ENCODE measurements at regions not wholly inside any gene's neighbourhood (a gene's known extent, or its start where the extent isn't known, plus 50 kb on each side); places are given as distances from the start of the nearest gene placed in this dataset.

DNA sequence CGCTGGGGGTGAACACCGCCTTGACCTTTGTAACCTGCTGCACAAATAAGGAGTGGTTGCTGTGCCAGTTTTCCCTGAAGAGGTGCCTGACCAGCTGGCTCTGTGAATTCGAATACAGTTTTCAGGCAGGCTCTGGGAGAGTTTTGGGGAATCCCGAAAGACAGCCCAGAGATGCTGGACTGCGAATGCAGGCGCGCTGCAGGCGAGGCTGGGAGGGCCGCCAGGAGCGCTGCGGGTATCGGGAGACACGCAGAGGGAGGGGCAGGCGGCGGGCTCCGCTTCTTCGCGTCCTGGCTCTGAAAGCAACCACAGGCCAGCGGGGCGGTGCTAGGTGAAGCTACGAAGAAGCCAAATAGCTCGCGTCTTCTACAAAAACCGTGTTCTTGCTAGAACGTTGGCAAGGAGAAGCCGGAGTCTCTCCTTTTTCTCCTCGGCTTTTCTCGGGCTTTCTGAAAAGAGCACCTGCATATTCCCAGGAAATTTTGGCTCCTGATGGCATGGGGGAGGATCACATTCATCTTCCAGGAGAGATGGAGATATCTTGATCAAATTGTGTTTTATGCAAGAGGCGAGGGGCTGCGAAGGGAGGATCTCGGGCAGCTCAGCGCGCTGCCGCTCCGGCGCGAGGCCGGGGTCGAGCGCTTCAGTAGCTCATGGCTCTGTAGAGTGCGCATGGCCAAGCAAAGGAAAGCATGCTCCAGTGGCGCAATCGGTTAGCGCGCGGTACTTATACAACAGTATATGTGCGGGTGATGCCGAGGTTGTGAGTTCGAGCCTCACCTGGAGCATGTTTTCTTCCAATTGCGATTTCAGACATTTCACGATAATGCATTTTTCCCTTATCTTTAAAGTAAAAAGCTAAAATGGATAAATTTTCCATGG lies 158.1 kb upstream of the ZNF184 start:
- Mint-ChIP-seq H3K36me3 (no peaks in the 10 kb centered on the region), H3K27me3 (peaks cover 70 to 79% of the 10 kb centered on the region in 2 donors), H3K9me3 (peaks cover 0 to 6% (median 0%) of the 10 kb centered on the region in 5 donors), H3K27ac (no peak overlapping the region), H3K4me1 (peaks cover 3 to 15% (median 11%) of the 10 kb centered on the region in 3 donors), H3K4me3 (peak overlapping the region in 6 of 7 donors; percentile 35 to 73 (median 60))
- no peaks in the 10 kb centered on the region for H3K4me1 ChIP-seq (ENCODE audit: insufficient read depth, low read length)
- DNase-seq: no peak
- H3K4me3 ChIP-seq (ENCODE audit: low read length): no peak overlapping the region
- H3K27me3 ChIP-seq (ENCODE audit: insufficient read depth, low read length, poor library complexity, severe bottlenecking): peaks cover 10% of the 10 kb centered on the region
- peak overlapping the region; percentile 57 for H3K27ac ChIP-seq (ENCODE audit: low read depth, low read length)
- CTCF ChIA-PET: no interaction called here
- no peaks in the 10 kb centered on the region for H3K36me3 ChIP-seq (ENCODE audit: insufficient read depth, low read length)
- H3K9me3 ChIP-seq (ENCODE audit: low read length): no peaks in the 10 kb centered on the region
- POLR2A ChIA-PET: interaction anchor here (0.6 kb wide), 1 partner anchor 177 kb away, joined by 3 read pairs; a partner anchor contains a TSS

DNA sequence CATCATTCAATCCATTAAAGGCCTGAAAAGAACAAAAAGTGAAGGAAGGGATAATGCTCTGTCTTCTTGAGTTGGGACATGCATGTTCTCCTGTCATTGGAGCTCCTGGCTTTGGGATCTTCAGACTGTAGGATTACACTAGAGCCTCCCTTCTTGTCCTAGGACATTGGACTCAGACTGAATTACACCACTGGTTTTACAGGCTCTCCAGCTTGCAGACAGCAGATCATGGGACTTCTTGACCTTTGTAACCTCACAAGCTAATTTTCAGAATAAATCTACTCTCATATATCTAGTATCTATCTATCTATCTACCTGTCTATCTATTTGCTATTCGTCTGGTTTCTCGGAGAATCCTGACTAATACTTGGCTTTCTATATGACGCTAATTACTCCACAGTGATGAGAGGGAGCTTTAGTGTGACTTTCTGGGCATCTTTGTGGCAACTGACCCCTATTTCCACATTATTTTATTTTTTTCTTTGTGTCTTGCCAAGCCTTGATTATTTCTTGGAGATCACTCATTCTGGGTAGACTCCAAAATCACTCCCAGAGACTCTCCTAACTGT lies 151.9 kb upstream of the ZNF184 start:
- H3K4me1 Mint-ChIP-seq: no peaks in the 10 kb centered on the region
- ChIA-PET POLR2A (no interaction called here), CTCF (no interaction called here)
- Histone ChIP-seq H3K4me3 (ENCODE audit: low read length) (no peak overlapping the region), H3K36me3 (ENCODE audit: insufficient read depth, low read length) (no peaks in the 10 kb centered on the region), H3K27me3 (ENCODE audit: insufficient read depth, low read length, poor library complexity, severe bottlenecking) (peaks cover 1% of the 10 kb centered on the region), H3K27ac (ENCODE audit: low read depth, low read length) (no peak overlapping the region), H3K9me3 (ENCODE audit: low read length) (no peaks in the 10 kb centered on the region), H3K4me1 (ENCODE audit: insufficient read depth, low read length) (no peaks in the 10 kb centered on the region)
- peaks cover 40 to 67% of the 10 kb centered on the region in 2 donors for H3K27me3 Mint-ChIP-seq
- peaks cover 0 to 5% (median 0%) of the 10 kb centered on the region in 3 donors for H3K36me3 Mint-ChIP-seq
- H3K4me3 Mint-ChIP-seq: no peak overlapping the region
- no peaks in the 10 kb centered on the region for H3K9me3 Mint-ChIP-seq
- no peak for DNase-seq
- no peak overlapping the region for H3K27ac Mint-ChIP-seq

DNA sequence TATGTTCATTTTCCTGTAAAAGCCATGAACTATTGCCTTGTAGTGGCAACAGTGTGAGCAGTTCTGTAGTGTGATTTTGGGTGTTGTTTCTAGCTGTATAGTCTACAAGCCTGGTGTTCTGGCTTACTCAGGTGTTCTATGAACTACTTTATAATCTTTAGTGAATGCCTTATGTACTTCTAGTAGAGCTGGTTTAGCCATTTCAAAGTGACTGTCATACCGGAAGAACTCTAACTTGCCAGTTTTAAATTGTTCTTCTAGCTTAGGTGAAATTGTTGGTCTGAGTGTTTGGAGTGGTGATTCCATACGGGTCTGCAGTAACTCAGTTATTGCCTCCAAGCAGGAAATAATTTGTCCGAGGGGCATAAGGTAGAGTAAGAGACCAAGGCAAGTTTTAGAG lies 150.2 kb upstream of the ZNF184 start:
- Mint-ChIP-seq H3K36me3 (peaks cover 0 to 5% (median 0%) of the 10 kb centered on the region in 3 donors), H3K4me3 (no peak overlapping the region), H3K27me3 (peaks cover 40 to 71% of the 10 kb centered on the region in 2 donors), H3K27ac (no peak overlapping the region), H3K4me1 (peaks cover under 1 to 2% (median 2%) of the 10 kb centered on the region in 3 donors), H3K9me3 (peaks cover 0 to under 1% (median 0%) of the 10 kb centered on the region in 5 donors)
- peaks cover 10% of the 10 kb centered on the region for H3K27me3 ChIP-seq (ENCODE audit: insufficient read depth, low read length, poor library complexity, severe bottlenecking)
- H3K36me3 ChIP-seq (ENCODE audit: insufficient read depth, low read length): no peaks in the 10 kb centered on the region
- no peaks in the 10 kb centered on the region for H3K9me3 ChIP-seq (ENCODE audit: low read length)
- no peak overlapping the region for H3K27ac ChIP-seq (ENCODE audit: low read depth, low read length)
- no peak overlapping the region for H3K4me3 ChIP-seq (ENCODE audit: low read length)
- DNase-seq: no peak
- POLR2A ChIA-PET: no interaction called here
- CTCF ChIA-PET: no interaction called here
- H3K4me1 ChIP-seq (ENCODE audit: insufficient read depth, low read length): no peaks in the 10 kb centered on the region

GRCh38 chr6:27619436-27619835 lies 146.5 kb upstream of the ZNF184 start:
- H3K9me3 Mint-ChIP-seq: peaks cover 0 to 3% (median 0%) of the 10 kb centered on the region in 5 donors
- Histone ChIP-seq H3K36me3 (ENCODE audit: insufficient read depth, low read length) (no peaks in the 10 kb centered on the region), H3K27ac (ENCODE audit: low read depth, low read length) (no peak overlapping the region), H3K4me3 (ENCODE audit: low read length) (no peak overlapping the region), H3K27me3 (ENCODE audit: insufficient read depth, low read length, poor library complexity, severe bottlenecking) (peaks cover 25% of the 10 kb centered on the region), H3K4me1 (ENCODE audit: insufficient read depth, low read length) (no peaks in the 10 kb centered on the region), H3K9me3 (ENCODE audit: low read length) (no peaks in the 10 kb centered on the region)
- H3K27me3 Mint-ChIP-seq: peaks cover 44 to 79% of the 10 kb centered on the region in 2 donors
- peaks cover 12 to 19% (median 18%) of the 10 kb centered on the region in 3 donors for H3K4me1 Mint-ChIP-seq
- H3K27ac Mint-ChIP-seq: no peak overlapping the region
- CTCF ChIA-PET: interaction anchor here (1.6 kb wide), 1 partner anchor 10 kb away, joined by 4 read pairs; no protein-coding TSS in a partner anchor
- POLR2A ChIA-PET: no interaction called here
- H3K36me3 Mint-ChIP-seq: peaks cover 0 to 8% (median 0%) of the 10 kb centered on the region in 3 donors
- DNase-seq: no peak
- no peak overlapping the region for H3K4me3 Mint-ChIP-seq

GRCh38 chr6:27617700-27618689 lies 145.1 kb upstream of the ZNF184 start:
- Histone ChIP-seq H3K4me3 (ENCODE audit: low read length) (no peak overlapping the region), H3K27ac (ENCODE audit: low read depth, low read length) (peak overlapping the region; percentile 33), H3K36me3 (ENCODE audit: insufficient read depth, low read length) (no peaks in the 10 kb centered on the region), H3K9me3 (ENCODE audit: low read length) (no peaks in the 10 kb centered on the region), H3K4me1 (ENCODE audit: insufficient read depth, low read length) (no peaks in the 10 kb centered on the region), H3K27me3 (ENCODE audit: insufficient read depth, low read length, poor library complexity, severe bottlenecking) (peaks cover 25% of the 10 kb centered on the region)
- H3K9me3 Mint-ChIP-seq: peaks cover 0 to 3% (median 0%) of the 10 kb centered on the region in 5 donors
- H3K4me1 Mint-ChIP-seq: peaks cover 12 to 19% (median 18%) of the 10 kb centered on the region in 3 donors
- ChIA-PET POLR2A (no interaction called here), CTCF (interaction anchor here (1.6 kb wide), 1 partner anchor 9 kb away, joined by 4 read pairs; no protein-coding TSS in a partner anchor)
- peak overlapping the region in 3 of 7 donors; percentile 0 to 10 (median 4) for H3K4me3 Mint-ChIP-seq
- DNase-seq: no peak
- peaks cover 44 to 75% of the 10 kb centered on the region in 2 donors for H3K27me3 Mint-ChIP-seq
- peak overlapping the region in 1 of 8 donors; percentile 49 for H3K27ac Mint-ChIP-seq
- peaks cover 0 to 3% (median 0%) of the 10 kb centered on the region in 3 donors for H3K36me3 Mint-ChIP-seq

DNA sequence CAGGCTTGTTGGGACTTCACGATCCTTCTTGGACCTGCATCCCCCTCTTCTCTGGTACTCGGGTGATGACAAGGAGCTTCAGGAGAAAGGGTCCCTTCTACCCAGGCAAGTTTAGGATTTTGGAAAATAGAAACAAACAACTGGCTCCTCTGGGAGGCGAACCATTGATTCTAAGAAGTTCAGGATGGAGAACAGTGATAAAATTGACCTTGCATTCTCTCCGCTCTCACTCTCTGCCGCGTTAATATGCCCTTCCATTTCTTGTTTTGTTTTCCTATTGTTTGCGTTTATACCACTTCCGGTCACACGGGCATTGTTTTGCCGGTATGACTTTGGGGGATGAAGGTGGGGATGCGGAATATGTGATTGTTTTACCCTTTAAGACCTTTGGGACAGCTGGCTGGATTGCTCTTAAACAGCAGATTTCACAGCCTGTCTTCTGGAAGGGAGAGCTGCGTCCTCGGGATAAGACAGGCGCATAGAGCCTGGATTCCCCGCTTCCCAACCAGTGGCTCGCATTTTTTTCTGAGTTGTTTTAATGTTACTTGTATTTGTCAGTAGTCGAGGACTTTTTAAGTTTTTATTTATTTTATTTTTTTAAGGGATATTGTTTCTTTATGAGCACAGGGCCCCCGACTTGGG lies 144.3 kb upstream of the ZNF184 start:
- Mint-ChIP-seq H3K4me1 (peaks cover 12 to 19% (median 18%) of the 10 kb centered on the region in 3 donors), H3K36me3 (peaks cover 0 to 3% (median 0%) of the 10 kb centered on the region in 3 donors), H3K4me3 (peak overlapping the region in 2 of 7 donors; percentile 27 to 50), H3K27ac (peak overlapping the region in 1 of 8 donors; percentile 40), H3K9me3 (peaks cover 0 to 3% (median 0%) of the 10 kb centered on the region in 5 donors), H3K27me3 (peaks cover 44 to 80% of the 10 kb centered on the region in 2 donors)
- no peak for DNase-seq
- peak overlapping the region; percentile 33 for H3K27ac ChIP-seq (ENCODE audit: low read depth, low read length)
- no peaks in the 10 kb centered on the region for H3K36me3 ChIP-seq (ENCODE audit: insufficient read depth, low read length)
- H3K4me1 ChIP-seq (ENCODE audit: insufficient read depth, low read length): no peaks in the 10 kb centered on the region
- H3K27me3 ChIP-seq (ENCODE audit: insufficient read depth, low read length, poor library complexity, severe bottlenecking): peaks cover 25% of the 10 kb centered on the region
- ChIA-PET CTCF (no interaction called here), POLR2A (no interaction called here)
- no peak overlapping the region for H3K4me3 ChIP-seq (ENCODE audit: low read length)
- no peaks in the 10 kb centered on the region for H3K9me3 ChIP-seq (ENCODE audit: low read length)

DNA sequence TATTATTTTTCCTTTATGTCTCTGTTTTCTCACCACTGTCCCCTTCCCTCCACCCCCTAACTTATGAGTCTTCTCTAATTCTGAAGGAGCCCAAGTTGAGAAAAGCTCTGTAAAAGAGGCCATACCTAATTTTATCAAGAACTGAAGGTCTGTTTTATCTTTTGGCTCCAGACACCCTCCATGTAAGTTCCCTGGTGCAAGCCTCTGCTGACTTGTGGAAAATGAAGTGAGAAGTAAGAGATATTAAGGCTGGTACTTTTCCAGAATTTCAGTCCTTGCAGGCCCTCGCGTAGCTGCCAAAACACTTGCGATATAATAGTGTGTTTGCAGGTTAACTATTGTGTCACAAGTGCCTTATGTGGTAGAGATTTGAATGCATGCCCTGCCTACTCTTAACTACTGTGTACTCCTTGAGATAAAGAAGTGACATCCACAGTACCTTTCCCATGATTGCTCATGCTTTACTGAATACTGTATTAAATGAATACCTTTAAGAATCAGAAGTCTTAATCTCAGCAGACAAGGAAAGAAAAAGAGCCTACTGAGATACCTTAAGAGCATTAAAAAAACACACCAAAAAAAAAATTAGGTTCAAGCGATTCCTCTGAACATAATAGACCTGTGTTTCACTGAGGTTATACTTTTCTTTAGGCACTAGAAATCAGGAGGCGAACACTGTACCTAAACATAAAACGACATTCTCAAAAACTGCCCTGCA lies 143.6 kb upstream of the ZNF184 start:
- Mint-ChIP-seq H3K36me3 (peaks cover 0 to 3% (median 0%) of the 10 kb centered on the region in 3 donors), H3K4me1 (peaks cover 12 to 19% (median 18%) of the 10 kb centered on the region in 3 donors), H3K4me3 (no peak overlapping the region), H3K27ac (peak overlapping the region in 1 of 8 donors; percentile 2), H3K27me3 (peaks cover 42 to 80% of the 10 kb centered on the region in 2 donors), H3K9me3 (peaks cover 0 to 3% (median 0%) of the 10 kb centered on the region in 5 donors)
- Histone ChIP-seq H3K9me3 (ENCODE audit: low read length) (no peaks in the 10 kb centered on the region), H3K27me3 (ENCODE audit: insufficient read depth, low read length, poor library complexity, severe bottlenecking) (peaks cover 25% of the 10 kb centered on the region), H3K27ac (ENCODE audit: low read depth, low read length) (no peak overlapping the region), H3K4me3 (ENCODE audit: low read length) (no peak overlapping the region), H3K4me1 (ENCODE audit: insufficient read depth, low read length) (no peaks in the 10 kb centered on the region), H3K36me3 (ENCODE audit: insufficient read depth, low read length) (no peaks in the 10 kb centered on the region)
- CTCF ChIA-PET: no interaction called here
- no peak for DNase-seq
- POLR2A ChIA-PET: no interaction called here
